Stimulated activated CD4-positive, alpha-beta T cell treated with anti-CD3 and anti-CD28 coated beads, TNF-alpha, amount 100 ng/mL, for 24 hours (primary cell): ENCODE measurements at regions not wholly inside any gene's neighbourhood (a gene's known extent, or its start where the extent isn't known, plus 50 kb on each side); places are given as distances from the start of the nearest gene placed in this dataset.

Experiments
- DNase-seq, 3 experiments: peaks; one replicate each; pipeline ENCODE4 v3.0.0-alpha.2; 2020; ENCODE audit warnings: low read depth in 3 of 3

- no peak for DNase-seq
Observed at GRCh38 chr3:107899990-107900651, 190.7 kb downstream of the CD47 start.

GRCh38 chr3:107897471-107898061 lies 193.3 kb downstream of the CD47 start:
- DNase-seq = no peak

DNA sequence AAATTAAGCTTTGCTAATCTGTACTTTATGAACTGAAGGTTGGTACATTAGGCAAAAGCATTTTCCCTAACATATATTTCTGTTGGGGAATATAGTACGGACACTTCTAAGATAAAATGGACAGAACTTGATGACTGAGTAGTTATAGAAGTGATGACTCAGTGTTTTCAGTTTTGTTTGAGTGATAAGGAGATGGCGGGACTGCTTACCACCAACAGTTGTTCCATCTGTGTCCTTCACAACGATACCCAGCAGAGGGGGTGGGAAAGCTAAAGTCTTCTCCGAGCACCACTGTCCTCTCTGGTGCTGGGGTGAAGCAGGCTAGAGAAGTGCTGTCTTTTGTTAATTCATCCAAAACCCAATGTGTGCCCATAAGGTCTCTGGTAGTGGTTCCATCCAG lies 195.8 kb downstream of the CD47 start:
- DNase-seq = no peak

GRCh38 chr3:107892955-107893624 lies 197.7 kb downstream of the CD47 start:
- DNase-seq = no peak

DNA sequence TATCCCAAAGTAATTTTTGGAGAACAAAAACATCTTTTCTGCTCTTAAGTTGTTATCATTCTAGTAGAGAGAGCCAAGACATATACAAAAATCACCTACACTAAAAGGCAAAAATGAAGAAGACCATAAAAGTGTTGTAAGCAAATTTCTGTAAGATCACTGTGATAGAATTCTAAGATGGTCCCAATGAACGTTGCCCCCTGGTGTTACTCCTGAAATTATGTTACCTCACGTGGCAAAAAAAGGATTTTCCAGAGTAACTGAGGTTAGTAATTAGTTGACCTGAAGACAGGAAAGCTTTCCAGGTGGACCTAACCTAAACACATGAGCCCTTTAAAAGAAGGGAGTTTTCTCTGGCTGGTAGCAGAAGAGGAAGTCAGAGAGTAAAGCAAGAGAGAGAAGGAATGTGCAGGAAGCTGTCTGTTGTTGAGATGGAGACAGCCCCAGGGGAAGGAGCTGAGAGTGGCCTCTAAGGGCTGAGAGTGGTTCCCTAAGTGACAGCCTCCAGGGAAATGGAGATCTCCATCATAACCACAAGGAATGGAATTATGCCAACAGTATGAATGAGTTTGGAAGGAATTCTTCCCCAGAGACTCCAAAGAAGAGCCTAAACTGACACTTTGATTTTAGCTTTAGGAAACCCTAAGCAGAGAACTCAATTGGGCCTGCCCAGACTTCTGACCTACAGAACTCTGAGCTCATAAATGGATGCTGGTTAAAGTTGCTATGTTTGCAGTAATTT lies 205.9 kb downstream of the CD47 start:
- DNase-seq = no peak

DNA sequence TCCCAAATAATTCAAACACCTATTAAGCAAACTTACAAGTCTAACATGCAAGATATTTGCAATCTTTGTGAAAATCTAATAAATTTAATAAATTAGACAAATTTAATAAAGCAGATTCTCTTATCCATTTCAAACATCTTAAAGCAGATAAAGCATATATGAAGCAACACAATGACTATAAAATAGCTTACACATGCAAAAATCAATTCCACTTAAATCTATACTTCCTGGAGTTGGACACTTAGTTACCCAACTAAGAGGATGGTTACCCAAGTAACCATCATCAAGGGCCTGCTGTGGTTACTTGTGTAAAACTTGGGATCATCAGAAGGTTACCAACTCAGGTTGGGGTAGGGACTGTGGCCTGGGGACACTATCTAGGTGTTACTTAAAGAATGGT lies 206.8 kb downstream of the CD47 start:
- DNase-seq = no peak

DNA sequence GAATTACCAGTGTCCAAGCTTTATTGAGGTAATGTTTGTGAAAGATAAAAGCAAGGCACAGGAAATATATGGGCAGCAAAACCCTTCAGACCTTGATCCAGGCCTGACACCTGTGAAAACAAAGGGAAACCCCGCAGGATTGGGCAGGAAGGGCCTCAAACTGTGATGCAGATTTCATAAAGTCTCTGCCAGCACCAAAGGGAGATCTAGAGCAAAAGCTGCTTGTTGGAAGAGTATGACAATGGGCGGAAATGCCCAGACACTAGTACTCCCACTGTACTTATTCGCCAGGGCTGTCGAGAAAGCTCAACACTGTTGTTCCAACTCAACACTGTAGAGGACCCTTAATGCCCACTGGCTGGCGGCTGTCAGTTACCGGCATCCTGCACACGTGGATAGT lies 207.9 kb downstream of the CD47 start:
- DNase-seq = no peak

GRCh38 chr3:107882261-107882660 lies 208.6 kb downstream of the CD47 start:
- DNase-seq = no peak

DNA sequence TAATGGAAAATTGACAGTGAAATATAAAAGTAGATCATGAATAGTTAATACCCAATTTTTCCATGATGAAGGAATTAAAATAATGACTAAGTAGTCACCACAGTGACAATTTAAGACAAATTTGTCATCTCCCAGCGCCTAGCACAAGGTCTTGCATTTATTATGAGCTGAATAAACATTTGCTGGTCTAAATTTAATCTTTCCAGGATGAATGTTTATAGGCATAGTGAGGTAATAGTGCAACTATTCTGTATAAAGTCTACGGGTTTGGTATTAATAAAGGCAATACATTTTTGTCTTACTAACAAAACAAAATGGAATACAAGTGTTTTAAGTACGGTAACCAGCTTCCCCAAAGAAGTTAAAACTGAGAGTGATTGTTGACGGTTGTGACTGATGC lies 209.3 kb downstream of the CD47 start:
- no peak for DNase-seq

DNA sequence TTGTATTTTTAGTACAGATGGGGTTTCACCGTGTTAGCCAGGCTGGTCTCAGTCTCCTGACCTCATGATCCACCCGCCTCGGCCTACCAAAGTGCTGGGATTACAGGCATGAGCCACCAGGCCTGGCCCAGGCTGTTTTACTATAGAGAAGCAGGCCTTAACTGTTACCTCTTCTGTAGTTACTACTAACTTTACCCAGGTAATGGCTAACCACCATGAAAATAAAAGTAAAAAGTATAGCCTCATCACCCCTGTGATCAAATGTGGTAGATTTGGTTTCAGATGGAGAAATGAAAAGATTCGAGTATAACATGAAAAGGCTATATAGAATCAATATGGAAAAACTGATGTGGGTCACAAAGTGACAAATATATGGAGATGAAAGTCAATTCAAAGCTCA lies 210.1 kb downstream of the CD47 start:
- DNase-seq = no peak

- no peak for DNase-seq
Observed at GRCh38 chr3:107877936-107878335, 212.9 kb downstream of the CD47 start.

DNA sequence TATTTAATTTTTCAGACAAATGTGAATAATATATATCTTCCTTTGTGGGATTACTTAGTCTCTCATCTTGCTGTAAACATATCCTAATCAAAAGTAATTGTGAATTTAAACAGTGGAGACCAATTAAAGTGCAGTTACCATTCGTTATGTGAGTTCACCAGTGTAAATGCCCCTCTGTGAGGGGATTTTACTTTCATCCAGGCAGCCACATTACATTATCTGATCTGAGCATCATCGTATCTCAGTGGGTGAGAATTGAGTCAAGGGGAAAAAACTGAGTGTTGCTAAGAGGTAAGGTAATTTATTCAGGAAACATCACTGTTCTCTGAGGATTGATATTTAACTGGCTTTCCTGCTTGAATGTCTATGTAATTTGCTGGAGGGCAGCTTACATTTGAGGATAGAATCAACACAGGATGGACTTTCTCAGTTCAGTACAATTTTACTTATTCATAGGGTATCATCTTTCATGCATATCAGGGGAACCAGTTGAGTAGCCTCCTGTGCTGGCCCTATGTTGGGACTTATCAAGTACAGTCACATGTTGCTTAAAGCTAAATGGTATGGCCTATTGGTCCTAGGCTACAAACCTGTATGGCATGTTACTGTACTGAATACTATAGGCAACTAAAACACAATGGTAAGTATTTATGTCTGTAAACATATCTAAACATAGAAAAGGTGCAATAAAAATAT lies 219.7 kb downstream of the CD47 start:
- DNase-seq = no peak

GRCh38 chr3:107870096-107870495 lies 220.7 kb downstream of the CD47 start:
- no peak for DNase-seq

DNA sequence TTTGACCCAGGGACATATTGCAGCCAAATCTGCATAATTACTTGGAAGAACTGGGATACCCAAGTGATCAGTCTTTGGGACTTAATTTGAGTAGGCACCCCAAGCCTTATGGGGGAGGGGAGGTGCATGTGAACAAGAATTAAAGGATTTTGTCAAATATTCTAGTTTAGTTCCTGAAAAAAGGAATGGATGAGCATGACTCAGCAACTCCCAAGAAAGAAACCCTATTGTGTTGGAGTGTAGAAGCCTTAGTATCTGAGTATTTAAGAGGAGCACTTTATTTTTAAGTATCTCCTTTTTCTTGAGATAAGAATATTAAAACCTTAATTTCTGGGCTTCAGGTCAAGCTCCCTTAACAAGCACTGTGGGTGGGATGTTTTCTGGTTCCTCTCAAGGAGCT lies 222.4 kb downstream of the CD47 start:
- no peak for DNase-seq

- no peak for DNase-seq
Observed at GRCh38 chr3:107861904-107862303, 228.9 kb downstream of the CD47 start.

- DNase-seq = no peak
Observed at GRCh38 chr3:107861422-107861821, 229.4 kb downstream of the CD47 start.
